ENCODE measurements at regions not wholly inside any gene's neighbourhood (a gene's known extent, or its start where the extent isn't known, plus 50 kb on each side); places are given as distances from the start of the nearest gene placed in this dataset.

DNA sequence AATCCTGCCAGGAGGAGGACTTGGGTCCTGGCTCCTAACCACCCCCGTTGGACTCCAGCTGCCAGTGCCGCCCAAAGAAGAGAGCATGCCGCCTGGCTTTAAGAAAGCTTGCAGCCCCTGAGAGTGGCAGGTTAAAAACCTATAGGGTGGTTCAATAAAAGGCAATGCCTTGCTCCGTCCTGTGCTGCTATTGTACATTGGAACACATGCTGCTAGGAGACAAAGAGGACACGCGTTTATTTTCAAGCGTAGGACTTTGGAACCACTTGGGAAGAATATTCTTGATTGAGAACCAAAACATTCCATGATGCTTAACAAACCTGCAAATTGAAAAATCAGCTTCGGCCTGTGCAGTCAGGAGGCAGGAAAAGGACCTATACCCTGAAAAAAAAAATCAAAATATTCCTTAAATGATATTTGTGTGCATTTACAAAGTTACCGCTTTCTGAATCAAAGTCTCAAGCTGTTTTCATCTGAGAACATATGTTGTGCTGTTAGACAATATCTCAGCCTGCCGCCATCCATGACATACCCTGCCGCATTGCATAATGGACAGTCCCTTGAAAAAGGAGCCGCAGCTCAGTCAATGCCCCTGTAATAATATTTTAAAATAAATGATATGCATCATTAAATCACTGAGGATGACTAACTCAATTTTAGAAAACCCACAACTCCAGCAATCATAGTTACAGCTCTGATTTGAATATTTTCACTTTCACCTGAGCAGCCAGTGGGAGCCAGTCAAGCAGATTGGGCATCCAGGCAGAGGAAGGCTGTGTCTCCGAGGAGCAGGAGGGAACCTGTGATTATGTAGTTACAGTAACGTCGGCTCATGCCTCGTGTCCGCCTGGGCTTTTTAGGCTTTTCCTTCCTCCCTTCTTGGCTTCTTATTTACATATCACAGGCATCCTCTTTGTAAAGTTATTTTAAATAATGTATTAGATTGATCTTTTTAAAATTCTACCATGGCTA is 805.6 kb upstream of the FANCL start:
- TF ChIP-seq POLR2A (IDR thresholded peaks at IDR 0.05; ENCODE audit: low read length) (no peak), GATA1 (IDR thresholded peaks at IDR 0.05; ENCODE audit: low read depth, low read length) (no peak)
- no peak for DNase-seq

DNA sequence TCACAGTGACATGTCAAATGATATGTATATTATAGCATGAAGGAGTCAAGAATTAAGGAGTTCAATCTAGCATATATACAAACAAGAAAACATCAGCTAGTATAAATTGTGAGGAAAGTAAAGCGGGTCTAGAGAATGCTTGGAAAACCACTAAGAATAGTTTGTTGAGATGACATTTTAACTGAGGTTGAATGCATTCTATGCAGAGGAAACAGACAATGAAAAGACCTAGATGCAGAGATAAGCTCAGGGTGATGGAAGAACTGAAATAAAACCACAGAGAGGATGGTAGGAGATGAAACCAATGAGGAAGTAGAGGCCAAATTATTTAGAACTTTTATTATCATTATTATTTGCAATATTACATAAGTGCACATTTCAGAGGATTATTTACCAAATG is 803.6 kb upstream of the FANCL start:
- DNase-seq: no peak

DNA sequence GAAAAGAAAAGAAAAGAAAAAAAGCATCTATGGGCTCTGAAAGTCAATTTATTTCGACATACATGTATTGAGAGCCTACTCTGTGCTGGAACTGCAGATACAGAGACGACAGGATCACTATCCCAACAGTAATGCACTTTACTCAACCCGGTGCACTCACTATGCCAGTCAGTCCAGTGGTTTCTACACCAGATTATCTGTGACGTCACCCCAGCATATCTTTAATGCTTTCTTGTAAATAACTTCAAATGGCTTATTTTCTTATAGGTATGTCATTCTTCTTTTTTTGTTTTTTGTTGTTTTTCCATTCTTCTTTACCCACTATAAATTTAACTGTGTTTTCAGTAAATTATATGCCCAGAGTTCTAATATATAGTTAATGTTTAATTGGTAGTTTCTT is 800.0 kb upstream of the FANCL start:
- TF ChIP-seq GATA1 (IDR thresholded peaks at IDR 0.05; ENCODE audit: low read depth, low read length) (no peak), POLR2A (IDR thresholded peaks at IDR 0.05; ENCODE audit: low read length) (no peak)
- no peak for DNase-seq

More for the DNA sequence above, 803.6 kb upstream of the FANCL start:
- TF ChIP-seq GATA1 (IDR thresholded peaks at IDR 0.05; ENCODE audit: low read depth, low read length): no peak
- no peak for TF ChIP-seq POLR2A (IDR thresholded peaks at IDR 0.05; ENCODE audit: low read length)

DNA sequence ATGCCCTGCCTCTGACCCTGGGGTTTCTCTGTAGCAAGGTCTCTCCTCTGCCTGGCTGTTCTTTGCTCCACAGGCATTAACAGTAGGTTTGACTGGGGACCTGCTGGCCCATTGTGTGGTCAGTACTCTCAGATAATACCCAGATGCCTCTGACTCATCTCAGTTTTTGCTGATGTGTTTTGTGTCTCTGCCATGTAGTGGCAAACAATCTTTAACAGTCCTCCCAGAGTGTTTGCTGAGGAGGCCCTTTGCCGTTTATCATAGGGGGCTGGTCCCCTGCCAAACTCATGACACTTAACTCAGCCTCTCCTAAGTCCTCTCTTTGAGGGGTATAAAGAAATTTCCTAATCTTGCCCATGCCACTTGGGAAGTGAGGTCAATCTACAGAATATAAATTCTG is 793.7 kb upstream of the FANCL start:
- DNase-seq: no peak
- TF ChIP-seq GATA1 (IDR thresholded peaks at IDR 0.05; ENCODE audit: low read depth, low read length) (no peak), POLR2A (IDR thresholded peaks at IDR 0.05; ENCODE audit: low read length) (no peak)

DNA sequence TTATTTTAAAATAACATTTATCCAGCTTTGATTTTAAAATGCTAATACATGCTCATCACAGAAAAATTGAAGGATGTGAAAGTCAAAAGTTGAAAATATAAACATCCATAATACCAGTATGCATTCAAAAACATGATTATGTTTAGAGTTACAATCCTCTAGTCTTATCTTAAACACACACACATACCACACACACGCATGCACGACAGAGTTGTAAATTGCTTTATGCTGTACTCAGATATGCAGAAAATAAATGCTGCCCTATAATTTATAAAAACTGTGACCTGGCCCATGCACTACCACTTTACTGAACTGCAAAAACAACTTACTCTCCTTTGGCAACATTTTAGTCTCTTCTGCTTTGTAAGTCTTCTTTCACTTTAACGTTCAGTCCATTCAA is 793.0 kb upstream of the FANCL start:
- DNase-seq: no peak
- no peak for TF ChIP-seq POLR2A (IDR thresholded peaks at IDR 0.05; ENCODE audit: low read length)
- no peak for TF ChIP-seq GATA1 (IDR thresholded peaks at IDR 0.05; ENCODE audit: low read depth, low read length)

DNA sequence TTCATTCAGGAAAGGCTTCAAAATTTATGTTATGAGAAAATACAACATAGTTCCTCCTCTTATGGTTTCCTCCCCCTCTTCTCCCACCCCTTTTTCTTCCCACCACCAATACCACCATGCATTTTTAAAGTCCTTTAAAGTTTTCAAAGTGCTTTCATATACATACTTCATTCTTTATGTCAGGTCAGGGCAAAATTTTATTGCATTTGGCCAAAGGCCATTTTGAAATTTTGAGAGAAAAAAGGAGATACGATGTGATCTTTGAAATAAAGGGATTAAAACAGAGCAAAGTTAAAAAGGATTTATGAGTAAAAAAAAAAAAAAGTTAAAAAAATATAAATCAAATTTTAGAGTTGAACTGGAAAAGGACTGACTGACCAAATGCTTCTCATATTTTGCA is 792.5 kb upstream of the FANCL start:
- no peak for DNase-seq
- TF ChIP-seq POLR2A (IDR thresholded peaks at IDR 0.05; ENCODE audit: low read length): no peak
- no peak for TF ChIP-seq GATA1 (IDR thresholded peaks at IDR 0.05; ENCODE audit: low read depth, low read length)

DNA sequence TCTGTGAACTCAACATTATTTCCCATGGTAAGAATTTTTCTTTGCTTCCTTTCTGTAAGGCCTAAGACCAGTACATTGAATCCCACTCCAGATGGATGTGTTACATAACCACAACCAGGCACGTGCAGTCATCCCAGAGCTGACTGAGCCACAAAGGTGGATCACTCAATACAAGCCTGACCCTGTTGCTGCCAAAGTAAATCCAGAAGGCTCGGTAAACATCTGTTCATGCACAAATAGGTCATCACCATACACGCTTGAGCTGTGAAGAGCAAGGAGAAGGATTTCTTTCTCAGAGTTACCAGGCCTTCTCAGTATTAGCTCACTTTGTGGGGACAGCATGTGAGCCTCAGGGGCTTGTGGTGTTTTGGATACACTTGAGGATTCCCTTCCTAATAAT is 791.4 kb upstream of the FANCL start:
- DNase-seq: no peak
- no peak for TF ChIP-seq GATA1 (IDR thresholded peaks at IDR 0.05; ENCODE audit: low read depth, low read length)
- no peak for TF ChIP-seq POLR2A (IDR thresholded peaks at IDR 0.05; ENCODE audit: low read length)

DNA sequence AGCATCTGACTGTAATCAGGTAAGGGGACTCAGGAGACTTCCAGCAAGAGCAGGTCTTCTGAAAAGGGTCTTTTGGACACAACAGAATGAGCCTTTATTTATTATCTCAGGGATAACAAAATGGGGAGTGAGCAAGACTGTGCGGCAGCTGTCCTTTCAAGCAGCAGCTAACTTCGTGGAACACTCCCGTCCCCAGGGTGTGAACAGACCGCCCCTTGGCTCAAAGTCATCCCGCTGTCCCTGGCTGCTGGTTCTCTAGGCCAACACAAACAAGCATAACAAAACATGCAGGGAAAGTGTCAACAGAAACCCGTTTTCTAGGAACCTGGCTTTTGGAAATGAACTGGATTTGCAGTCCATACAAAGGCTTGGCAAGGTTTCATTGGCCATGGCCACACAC is 787.9 kb upstream of the FANCL start:
- TF ChIP-seq GATA1 (IDR thresholded peaks at IDR 0.05; ENCODE audit: low read depth, low read length) (no peak), POLR2A (IDR thresholded peaks at IDR 0.05; ENCODE audit: low read length) (no peak)
- no peak for DNase-seq

DNA sequence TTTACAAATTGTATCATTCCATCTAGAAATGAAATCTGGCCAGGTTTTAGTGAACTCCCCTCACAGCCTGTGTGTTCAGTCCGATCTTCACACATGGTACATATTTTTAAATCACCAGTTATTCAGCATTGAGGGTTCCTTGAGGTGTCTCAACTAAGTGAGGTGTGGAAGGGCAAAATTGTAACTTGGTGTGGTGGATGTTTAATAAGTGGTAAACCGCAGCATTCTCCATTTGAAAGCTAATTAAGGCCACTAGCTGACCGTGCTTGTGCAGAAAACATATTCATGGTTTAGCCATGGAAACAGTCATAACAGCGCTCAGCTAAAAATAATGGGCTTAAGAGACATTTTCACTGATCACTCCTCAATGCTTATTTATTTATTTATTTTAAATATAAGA is 786.2 kb upstream of the FANCL start:
- TF ChIP-seq POLR2A (IDR thresholded peaks at IDR 0.05; ENCODE audit: low read length): no peak
- TF ChIP-seq GATA1 (IDR thresholded peaks at IDR 0.05; ENCODE audit: low read depth, low read length): no peak
- no peak for DNase-seq

DNA sequence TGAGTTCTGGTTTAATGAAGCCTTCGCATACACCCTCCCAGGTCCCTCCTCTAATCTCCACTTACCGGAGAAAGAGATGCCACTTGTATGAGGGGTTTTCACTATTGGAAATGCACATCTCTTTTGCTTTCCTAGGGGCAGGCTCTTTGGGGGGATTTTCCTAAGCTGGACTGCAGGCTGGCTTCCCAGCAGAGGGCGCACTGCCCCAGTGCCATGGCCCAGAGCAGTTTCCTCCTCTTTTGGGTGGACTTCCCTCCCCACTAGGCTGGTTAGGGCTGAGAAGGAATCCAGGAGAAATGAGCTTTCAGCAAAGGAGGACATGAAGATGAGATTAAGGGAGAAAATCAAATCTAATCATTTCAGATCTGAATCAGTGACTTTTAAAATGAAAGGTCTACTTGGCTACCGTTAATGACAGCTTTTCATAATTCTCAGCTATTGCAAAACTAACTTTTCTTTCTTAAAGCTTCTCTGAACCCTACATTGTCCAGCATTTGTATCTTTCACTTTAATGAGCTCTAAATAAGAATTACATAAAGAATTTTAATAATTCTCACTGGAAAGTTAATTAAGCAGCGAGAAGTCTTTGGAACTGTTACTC is 784.1 kb upstream of the FANCL start:
- TF ChIP-seq GATA1 (IDR thresholded peaks at IDR 0.05; ENCODE audit: low read depth, low read length) (no peak), POLR2A (IDR thresholded peaks at IDR 0.05; ENCODE audit: low read length) (no peak)
- DNase-seq: peak; percentile 19 to 55

DNA sequence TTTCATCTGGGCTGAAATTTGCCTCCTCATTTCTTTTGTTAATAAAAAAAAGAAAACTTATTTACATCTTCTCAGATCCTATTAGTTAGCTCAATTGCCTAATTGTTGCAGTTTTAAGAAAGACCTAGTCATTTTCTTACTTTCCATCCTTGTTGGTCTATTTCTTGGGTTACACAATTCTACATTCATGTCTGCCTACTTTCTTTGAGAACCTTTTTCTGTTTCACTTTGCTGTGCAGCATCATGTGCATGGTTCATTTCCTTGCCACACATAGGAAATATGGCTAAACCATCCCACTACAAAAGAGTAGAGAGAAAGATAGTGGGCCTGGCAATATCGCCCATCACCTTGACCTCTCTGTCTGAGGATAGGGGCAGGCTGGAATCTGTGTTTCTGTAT is 780.7 kb upstream of the FANCL start:
- TF ChIP-seq GATA1 (IDR thresholded peaks at IDR 0.05; ENCODE audit: low read depth, low read length): no peak
- no peak for TF ChIP-seq POLR2A (IDR thresholded peaks at IDR 0.05; ENCODE audit: low read length)
- DNase-seq: no peak

DNA sequence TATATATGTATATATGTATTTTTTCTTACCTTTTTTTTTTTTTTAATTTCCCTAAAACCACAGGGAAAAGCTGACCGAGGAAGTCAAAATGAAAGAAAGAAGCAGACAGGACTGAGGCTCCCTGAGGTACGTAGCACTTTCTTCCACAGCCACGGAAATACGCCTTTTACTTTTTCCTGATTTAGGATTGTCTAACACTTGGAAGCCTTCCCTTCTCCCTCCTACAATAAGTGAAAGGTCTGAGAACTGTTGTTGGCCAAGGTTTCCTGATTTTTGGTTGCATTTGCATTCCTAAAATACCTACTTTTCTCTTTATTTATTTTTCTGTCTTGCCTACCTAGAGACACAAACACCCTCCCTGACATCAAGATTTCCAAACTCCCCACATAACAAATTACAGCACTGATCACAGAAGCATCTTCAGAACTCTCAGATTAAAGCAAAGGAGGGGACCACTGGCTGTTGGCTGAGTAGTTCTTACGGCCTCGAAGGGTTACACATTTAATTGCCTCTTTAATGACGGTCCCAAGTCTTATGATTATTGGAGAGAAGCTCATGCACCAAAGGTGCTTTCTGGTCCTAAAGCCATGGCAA is 778.5 kb upstream of the FANCL start:
- DNase-seq: no peak
- TF ChIP-seq POLR2A (IDR thresholded peaks at IDR 0.05; ENCODE audit: low read length) (no peak), GATA1 (IDR thresholded peaks at IDR 0.05; ENCODE audit: low read depth, low read length) (no peak)

DNA sequence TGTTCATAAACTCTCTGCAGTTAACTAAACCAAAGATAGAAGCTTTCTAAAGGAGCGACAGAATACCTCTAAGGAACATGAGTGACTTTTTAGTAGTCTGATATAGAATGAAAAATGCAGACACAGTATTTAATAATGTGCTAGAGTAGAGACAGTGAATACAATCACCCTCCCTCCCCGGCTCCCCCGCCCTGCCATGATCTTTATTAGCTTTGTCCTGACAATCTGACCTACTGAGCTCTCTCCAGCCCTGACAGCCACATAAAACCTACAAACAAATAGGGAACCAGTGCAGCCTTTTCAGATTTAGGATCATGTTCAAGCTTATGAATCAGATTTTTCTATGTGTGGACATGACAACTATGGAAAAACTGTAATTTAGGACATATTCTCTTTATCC is 777.6 kb upstream of the FANCL start:
- DNase-seq: no peak
- TF ChIP-seq POLR2A (IDR thresholded peaks at IDR 0.05; ENCODE audit: low read length): no peak
- no peak for TF ChIP-seq GATA1 (IDR thresholded peaks at IDR 0.05; ENCODE audit: low read depth, low read length)

DNA sequence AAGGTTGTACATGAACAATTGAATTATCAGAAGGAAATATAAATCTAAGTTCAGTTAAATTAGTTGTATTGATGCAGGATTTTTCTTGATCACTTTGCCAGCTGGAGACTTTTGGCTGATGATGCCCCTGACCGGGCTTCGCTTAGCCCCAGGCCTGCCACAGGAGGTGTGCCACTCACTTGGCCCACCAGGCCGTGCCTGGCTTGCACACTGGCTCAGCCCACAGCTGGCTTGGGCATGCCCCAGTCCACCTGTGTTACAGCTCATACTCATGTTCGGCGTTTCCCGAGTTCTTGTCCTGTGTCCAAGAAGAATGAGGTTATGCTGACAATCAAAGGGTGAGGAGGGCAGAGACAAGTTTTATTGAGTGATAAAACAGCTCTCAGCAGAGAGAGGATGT is 773.9 kb upstream of the FANCL start:
- TF ChIP-seq POLR2A (IDR thresholded peaks at IDR 0.05; ENCODE audit: low read length) (no peak), GATA1 (IDR thresholded peaks at IDR 0.05; ENCODE audit: low read depth, low read length) (no peak)
- DNase-seq: no peak
